Keratinocyte (primary cell): ENCODE measurements at regions not wholly inside any gene's neighbourhood (a gene's known extent, or its start where the extent isn't known, plus 50 kb on each side); places are given as distances from the start of the nearest gene placed in this dataset.

Experiments
- DNase-seq: peaks from one replicate; pipeline ENCODE4 v3.0.0-alpha.2; 2011; ENCODE audit warnings: low read depth, missing footprints, low spot score
- FAIRE-seq: peaks from 2 replicates; lab custom pipeline; 2011; peaks lifted over from hg19 to GRCh38; lab: Jason Lieb, UNC
- H2AFZ ChIP-seq: 2 replicates; pipeline ENCODE4 v1.6.0; 2012; ENCODE audit warnings: low read length, control low read depth, inconsistent platforms; ENCODE audit not compliant: control insufficient read depth
- H3K27ac ChIP-seq: 2 replicates; pipeline ENCODE4 v1.5.1; 2011; ENCODE audit warnings: low read length; ENCODE audit not compliant: control insufficient read depth, insufficient read depth
- H3K27me3 ChIP-seq: 3 replicates; pipeline ENCODE4 v1.6.0; 2011; ENCODE audit warnings: low read length; ENCODE audit not compliant: control insufficient read depth, insufficient read depth; ENCODE audit errors: extremely low read depth
- H3K36me3 ChIP-seq, 2 experiments: 2 replicates in 1 of 2; 3 replicates in 1 of 2; pipeline ENCODE4 v1.5.1; 2011; ENCODE audit warnings: low read length in 2 of 2, mild to moderate bottlenecking in 1 of 2; ENCODE audit not compliant: control insufficient read depth in 2 of 2, insufficient read depth in 2 of 2; ENCODE audit errors: extremely low read depth in 1 of 2
- H3K4me1 ChIP-seq: 3 replicates; pipeline ENCODE4 v1.5.1; 2011; ENCODE audit warnings: low read length; ENCODE audit not compliant: control insufficient read depth, insufficient read depth; ENCODE audit errors: extremely low read depth
- H3K4me2 ChIP-seq: 3 replicates; pipeline ENCODE4 v1.6.0; 2011; ENCODE audit warnings: low read depth, low read length; ENCODE audit not compliant: control insufficient read depth, insufficient read depth; ENCODE audit errors: extremely low read depth
- H3K4me3 ChIP-seq, 3 experiments: fragments of 200-600 bp in 1 of 3; sonication (generic) in 1 of 3; 2 replicates in 2 of 3; 3 replicates in 1 of 3; pipeline ENCODE4 v1.5.1; 2011 to 2016; ENCODE audit warnings: low read length in 3 of 3, mild to moderate bottlenecking in 3 of 3, control low read depth in 2 of 3, inconsistent platforms in 1 of 3, low read depth in 1 of 3, mixed read lengths in 1 of 3, mixed run types in 1 of 3, moderate library complexity in 1 of 3; ENCODE audit not compliant: control insufficient read depth in 2 of 3, insufficient read depth in 2 of 3; ENCODE audit errors: extremely low read depth in 1 of 3
- H3K79me2 ChIP-seq: 2 replicates; pipeline ENCODE4 v1.6.0; 2012; ENCODE audit warnings: low read length; ENCODE audit not compliant: control insufficient read depth, insufficient read depth
- H3K9ac ChIP-seq: 3 replicates; pipeline ENCODE4 v1.6.0; 2011; ENCODE audit warnings: low read length; ENCODE audit not compliant: control insufficient read depth, insufficient read depth; ENCODE audit errors: extremely low read depth
- H3K9me1 ChIP-seq: 3 replicates; pipeline ENCODE4 v1.6.0; 2011; ENCODE audit warnings: low read length; ENCODE audit not compliant: control insufficient read depth, insufficient read depth; ENCODE audit errors: extremely low read depth
- H3K9me3 ChIP-seq: 2 replicates; pipeline ENCODE4 v1.5.1; 2012; ENCODE audit warnings: low read depth, low read length; ENCODE audit not compliant: control insufficient read depth
- H4K20me1 ChIP-seq: 3 replicates; pipeline ENCODE4 v1.6.0; 2011; ENCODE audit warnings: low read length; ENCODE audit not compliant: control insufficient read depth, insufficient read depth; ENCODE audit errors: extremely low read depth
- CTCF ChIP-seq, 3 experiments: IDR thresholded peaks in 1 of 3; conservative IDR thresholded peaks in 1 of 3; optimal IDR thresholded peaks in 1 of 3; 2 replicates in 2 of 3; 3 replicates in 1 of 3; pipeline versions ENCODE3 to v1.5.1; 2011; ENCODE audit warnings: low read length in 3 of 3, mild to moderate bottlenecking in 3 of 3, moderate library complexity in 2 of 3, control low read depth in 1 of 3, inconsistent platforms in 1 of 3; ENCODE audit not compliant: insufficient read depth in 2 of 3; ENCODE audit errors: extremely low read depth in 1 of 3
- EZH2 ChIP-seq: IDR thresholded peaks from one replicate; pipeline ENCODE4 v1.6.1; 2012; ENCODE audit warnings: inconsistent platforms, mild to moderate bottlenecking, low read length, moderate library complexity
- dilution Hi-C: fragments of 300-500 bp; cut with MboI; formaldehyde crosslinking; loops from one replicate; pipeline ENCODE4 v1.7.0; 2020; ENCODE audit warnings: low sequenced_read_pairs; ENCODE audit not compliant: extremely low pct_ligation_motif_present

DNA sequence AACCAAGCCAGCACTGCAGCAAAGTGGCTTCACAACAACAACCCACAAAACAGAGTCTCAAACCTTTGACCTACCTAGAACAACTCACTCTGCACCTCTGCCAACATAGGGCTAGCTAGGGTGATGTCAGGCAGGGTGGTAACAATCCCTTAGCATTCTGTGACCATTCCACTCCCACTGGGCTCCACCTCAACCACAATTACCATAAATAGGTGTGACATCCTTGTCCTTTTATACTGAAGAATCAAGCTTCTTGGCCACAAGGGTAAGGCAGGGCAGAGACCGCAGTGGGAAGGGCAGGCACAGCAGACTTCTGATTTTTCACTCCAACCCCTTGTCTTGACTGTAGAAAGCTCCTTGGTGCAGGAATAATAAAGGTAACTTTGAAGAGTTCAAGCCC lies 795.4 kb upstream of the DIAPH2 start:
- dilution Hi-C loops = no loop called here
- no peak for FAIRE-seq

DNA sequence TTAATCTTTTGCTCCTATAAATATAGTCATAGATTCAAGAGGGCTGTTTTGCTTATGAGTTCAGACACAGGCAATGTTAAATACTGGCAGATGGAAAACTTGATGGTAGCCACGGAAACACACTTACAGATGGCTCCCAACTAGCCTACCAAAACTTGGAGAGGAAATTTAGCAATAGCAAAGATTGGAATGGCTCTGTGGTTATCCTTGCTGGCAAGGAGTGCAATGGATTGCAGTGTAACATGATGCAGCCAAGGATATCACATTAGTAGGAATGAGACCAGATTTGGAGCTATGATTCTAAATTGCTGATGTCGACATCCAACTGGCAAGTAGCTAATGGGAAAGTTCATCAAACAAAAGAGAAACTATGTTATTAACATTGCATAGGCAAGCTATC lies 791.0 kb upstream of the DIAPH2 start:
- Histone ChIP-seq H3K27me3 (no peaks in the 10 kb centered on the region), H4K20me1 (no peaks in the 10 kb centered on the region), H3K4me3 (no peak overlapping the region), H2AFZ (no peak overlapping the region), H3K4me2 (no peak overlapping the region), H3K27ac (no peak overlapping the region), H3K36me3 (no peaks in the 10 kb centered on the region), H3K4me1 (no peaks in the 10 kb centered on the region), H3K9me3 (no peaks in the 10 kb centered on the region), H3K9me1 (no peaks in the 10 kb centered on the region), H3K9ac (no peak overlapping the region), H3K79me2 (no peaks in the 10 kb centered on the region)
- no peak for DNase-seq
- dilution Hi-C loops = no loop called here
- FAIRE-seq = no peak
- no peak for TF ChIP-seq EZH2
- TF ChIP-seq CTCF (optimal IDR thresholded peaks at IDR 0.05 in 1 of 3, IDR thresholded peaks at IDR 0.05 in 1 of 3, conservative IDR thresholded peaks at IDR 0.05 in 1 of 3; ENCODE audit: extremely low read depth in 1 of 3, insufficient read depth in 2 of 3, low read length in 3 of 3) = no peak

More for the DNA sequence above, 795.4 kb upstream of the DIAPH2 start:
- H3K36me3 ChIP-seq = no peaks in the 10 kb centered on the region
- H3K4me2 ChIP-seq = no peak overlapping the region
- no peaks in the 10 kb centered on the region for H3K79me2 ChIP-seq
- H3K27me3 ChIP-seq = no peaks in the 10 kb centered on the region
- H3K9me3 ChIP-seq = no peaks in the 10 kb centered on the region
- H2AFZ ChIP-seq = no peak overlapping the region
- no peaks in the 10 kb centered on the region for H3K4me1 ChIP-seq
- no peak overlapping the region for H3K9ac ChIP-seq
- no peak overlapping the region for H3K4me3 ChIP-seq
- no peak overlapping the region for H3K27ac ChIP-seq
- DNase-seq = no peak
- no peaks in the 10 kb centered on the region for H3K9me1 ChIP-seq
- H4K20me1 ChIP-seq = no peaks in the 10 kb centered on the region
- TF ChIP-seq CTCF (optimal IDR thresholded peaks at IDR 0.05 in 1 of 3, IDR thresholded peaks at IDR 0.05 in 1 of 3, conservative IDR thresholded peaks at IDR 0.05 in 1 of 3; ENCODE audit: extremely low read depth in 1 of 3, insufficient read depth in 2 of 3, low read length in 3 of 3) = no peak
- no peak for TF ChIP-seq EZH2
